ENCODE measurements at regions not wholly inside any gene's neighbourhood (a gene's known extent, or its start where the extent isn't known, plus 50 kb on each side); places are given as distances from the start of the nearest gene placed in this dataset.

GRCh38 chr16:17829811-17830210 is 359.1 kb upstream of the XYLT1 start:
- DNase-seq (ENCODE audit: low read depth in 3 of 3, low spot score in 2 of 3): no peak

DNA sequence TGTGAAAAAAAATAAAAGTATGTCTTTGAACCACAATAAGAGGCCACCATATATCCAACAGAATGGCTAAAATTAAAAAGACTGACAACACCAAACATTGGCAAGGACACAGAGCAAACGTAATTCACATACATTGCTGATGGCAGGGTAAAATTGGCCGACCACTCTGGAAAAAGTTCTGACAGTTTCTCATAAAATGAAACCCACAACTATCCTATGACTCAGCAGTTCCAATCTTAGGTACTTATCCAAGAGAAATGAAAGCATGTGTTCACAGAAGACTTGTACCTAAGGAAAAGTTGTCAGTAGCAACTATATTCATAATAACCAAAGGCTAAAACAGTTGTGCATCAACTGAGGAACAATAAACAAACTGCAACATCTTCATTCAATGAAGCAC is 357.3 kb upstream of the XYLT1 start:
- no peak for DNase-seq (ENCODE audit: low read depth in 3 of 3, low spot score in 2 of 3)

DNA sequence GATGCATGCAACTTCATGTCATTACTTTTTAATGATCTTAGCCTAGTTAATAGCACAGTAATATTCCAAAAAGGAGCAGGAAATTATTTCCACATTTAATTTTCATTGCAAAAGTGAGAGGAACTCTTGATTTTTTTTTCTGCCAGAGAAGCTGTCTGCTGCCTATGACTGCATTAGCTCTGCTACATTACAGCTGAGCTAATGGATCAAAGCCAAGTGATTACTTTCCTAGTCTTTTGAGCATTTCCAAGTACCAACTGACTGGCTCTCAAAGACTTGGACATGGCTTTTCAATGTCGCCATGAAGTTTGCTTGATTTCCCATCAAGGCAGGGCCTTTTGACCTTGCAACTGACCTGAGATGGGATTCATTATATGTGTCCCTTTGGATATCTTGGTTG is 356.6 kb upstream of the XYLT1 start:
- DNase-seq (ENCODE audit: low read depth in 3 of 3, low spot score in 2 of 3): no peak

DNA sequence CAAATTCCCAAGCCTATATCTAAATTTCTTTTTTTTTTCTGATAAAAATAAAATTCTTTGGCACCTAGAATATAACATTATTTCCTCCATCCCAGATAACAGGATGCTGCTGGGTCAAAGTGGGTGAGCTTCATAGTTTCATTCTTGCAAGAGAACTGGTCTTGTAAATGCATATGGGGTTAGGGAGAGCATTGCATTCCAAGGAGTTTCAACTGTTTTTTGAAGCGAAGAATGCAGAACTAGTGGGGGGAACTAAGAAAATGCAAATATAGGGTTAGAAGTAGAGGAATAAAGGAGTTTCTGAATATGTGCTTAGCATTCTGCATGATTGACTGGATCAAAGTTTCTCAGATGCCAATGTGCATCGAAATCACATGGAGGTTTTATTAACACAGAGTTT is 347.2 kb upstream of the XYLT1 start:
- DNase-seq (ENCODE audit: low read depth in 3 of 3, low spot score in 2 of 3): no peak

DNA sequence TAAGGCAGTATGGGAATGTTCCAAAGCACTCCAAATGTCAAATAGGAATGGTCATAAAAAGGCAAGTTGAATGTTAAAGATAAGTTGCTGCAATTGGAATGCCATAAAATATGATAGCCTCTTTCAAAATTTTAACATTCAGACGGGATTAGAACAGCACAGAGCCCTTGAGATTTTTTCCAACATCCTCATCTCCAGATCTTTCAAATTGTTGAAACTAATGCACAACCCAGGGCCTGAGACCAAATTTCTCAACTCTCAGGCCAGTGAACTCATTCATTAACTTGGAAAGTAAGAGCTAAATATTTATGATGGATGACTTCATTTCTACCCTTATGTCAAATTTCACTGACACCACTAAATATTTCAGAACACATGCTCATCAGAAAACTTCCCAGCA is 346.5 kb upstream of the XYLT1 start:
- no peak for DNase-seq (ENCODE audit: low read depth in 3 of 3, low spot score in 2 of 3)

- no peak for DNase-seq (ENCODE audit: low read depth in 3 of 3, low spot score in 2 of 3)
These were observed 342.0 kb upstream of the XYLT1 start for GRCh38 chr16:17812771-17813170.

GRCh38 chr16:17804857-17805256 is 334.1 kb upstream of the XYLT1 start:
- no peak for DNase-seq (ENCODE audit: low read depth in 3 of 3, low spot score in 2 of 3)

DNA sequence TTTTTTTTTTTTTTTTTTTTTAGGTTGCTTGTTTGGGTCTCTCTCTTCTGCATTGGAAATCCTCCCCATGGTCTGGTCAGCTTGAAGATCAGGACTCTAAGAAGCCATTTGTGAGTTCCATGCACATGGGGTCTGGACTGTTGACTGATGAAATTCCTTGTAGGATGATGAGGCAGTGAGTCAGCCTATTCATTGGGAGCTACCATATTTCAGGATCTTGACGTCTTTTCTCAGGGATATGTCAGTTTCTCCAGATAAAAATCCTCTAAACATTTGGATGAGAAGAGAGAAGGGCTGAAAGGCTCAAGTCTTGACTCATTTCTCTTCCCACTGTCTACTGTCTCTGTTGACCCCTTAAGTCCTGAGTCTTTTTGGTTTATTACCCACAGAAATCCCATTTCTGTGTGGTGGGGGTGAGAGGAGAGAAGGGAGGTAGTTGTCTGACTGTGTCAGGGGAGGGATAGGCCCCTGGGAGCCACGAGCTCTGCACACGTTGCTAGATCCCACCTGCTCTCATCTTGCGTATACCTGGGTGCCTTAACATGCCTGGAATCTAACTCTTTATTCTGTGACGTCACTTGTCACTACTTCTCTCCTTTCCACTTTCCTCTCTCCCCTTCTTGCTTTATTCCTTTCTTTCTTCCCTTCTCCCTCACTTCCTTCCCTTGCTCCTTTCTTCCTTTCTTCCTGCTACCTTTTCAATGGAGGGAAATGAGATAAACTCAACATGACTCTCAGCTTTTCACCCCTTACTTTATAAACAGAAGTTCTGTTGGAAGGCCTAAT is 333.1 kb upstream of the XYLT1 start:
- DNase-seq (ENCODE audit: low read depth in 3 of 3, low spot score in 2 of 3): no peak

GRCh38 chr16:17802571-17802970 is 331.8 kb upstream of the XYLT1 start:
- DNase-seq (ENCODE audit: low read depth in 3 of 3, low spot score in 2 of 3): no peak

DNA sequence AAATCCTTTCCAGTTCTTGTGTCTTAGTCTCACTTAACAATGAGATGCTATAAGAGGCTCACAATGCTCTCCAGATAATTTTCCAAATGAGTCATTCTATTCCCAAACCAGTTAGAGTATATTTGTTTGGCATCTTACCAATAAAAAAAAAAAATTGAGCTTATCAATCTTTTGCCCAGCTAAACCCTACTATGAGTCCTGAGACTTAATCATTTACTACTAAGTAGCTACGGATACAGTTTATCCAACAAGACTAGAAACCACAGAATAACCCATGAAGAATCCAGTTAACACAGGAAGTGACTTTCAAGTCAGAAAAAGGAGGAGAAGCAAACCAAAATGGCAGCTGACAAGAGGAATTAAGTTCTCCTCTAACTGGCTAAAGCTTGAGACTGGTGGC is 330.3 kb upstream of the XYLT1 start:
- no peak for DNase-seq (ENCODE audit: low read depth in 3 of 3, low spot score in 2 of 3)

DNA sequence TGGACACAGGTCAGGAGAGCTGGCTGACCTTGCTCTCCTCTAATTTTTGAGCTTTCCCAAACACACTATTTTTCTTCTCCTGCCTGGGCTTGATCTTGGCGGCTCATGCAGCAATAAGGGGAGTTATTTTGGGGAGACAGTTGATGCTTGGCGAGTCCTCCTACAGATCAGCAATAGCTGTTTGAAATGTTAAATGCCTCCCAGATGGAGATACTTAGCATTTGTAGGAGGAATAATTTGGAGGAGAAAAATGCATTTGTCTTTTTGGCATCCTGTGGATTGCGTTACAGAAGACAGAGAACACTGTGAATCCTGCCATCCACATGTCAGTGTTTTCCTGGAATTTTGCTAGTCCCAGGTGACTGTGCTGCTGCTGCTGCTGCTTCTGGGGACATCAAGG is 328.0 kb upstream of the XYLT1 start:
- no peak for DNase-seq (ENCODE audit: low read depth in 3 of 3, low spot score in 2 of 3)

DNA sequence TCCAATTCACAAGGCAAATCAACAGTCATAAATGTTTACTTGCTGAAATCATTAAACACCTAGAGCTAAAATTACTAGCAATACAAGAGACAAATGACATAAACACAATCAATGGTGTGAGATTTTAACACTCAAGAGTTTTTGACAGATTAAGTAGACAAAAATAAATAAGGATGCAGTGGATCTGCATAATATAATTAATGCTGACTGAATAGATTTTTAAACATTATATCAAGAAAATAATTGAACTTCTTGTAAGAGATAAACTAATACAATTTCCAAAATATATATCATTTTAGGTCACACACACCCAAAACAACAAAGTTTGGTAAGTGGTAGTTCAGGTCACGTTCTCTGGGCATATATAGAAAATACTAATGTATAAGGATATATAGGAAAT is 322.6 kb upstream of the XYLT1 start:
- no peak for DNase-seq (ENCODE audit: low read depth in 3 of 3, low spot score in 2 of 3)

DNA sequence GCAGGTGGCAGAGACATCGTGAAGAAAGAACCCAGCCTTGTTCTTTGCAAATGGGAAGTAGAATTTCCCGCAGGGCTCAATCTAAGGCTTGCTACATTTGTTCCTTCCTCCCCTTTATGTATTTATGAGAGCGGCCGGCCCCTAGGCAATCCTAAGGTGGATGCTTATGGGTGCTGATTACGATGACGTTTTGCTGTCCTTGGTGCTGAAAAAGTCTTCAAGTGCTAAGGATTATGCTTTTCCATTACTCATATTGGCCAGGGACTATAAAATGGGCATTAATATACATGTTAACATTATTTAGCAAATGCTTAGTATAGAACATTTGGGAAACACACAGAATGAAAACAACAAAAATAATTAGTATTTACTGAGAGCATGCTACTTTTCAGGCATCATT is 313.3 kb upstream of the XYLT1 start:
- DNase-seq (ENCODE audit: low read depth in 3 of 3, low spot score in 2 of 3): peak; percentile 20 to 49 (median 25)

DNA sequence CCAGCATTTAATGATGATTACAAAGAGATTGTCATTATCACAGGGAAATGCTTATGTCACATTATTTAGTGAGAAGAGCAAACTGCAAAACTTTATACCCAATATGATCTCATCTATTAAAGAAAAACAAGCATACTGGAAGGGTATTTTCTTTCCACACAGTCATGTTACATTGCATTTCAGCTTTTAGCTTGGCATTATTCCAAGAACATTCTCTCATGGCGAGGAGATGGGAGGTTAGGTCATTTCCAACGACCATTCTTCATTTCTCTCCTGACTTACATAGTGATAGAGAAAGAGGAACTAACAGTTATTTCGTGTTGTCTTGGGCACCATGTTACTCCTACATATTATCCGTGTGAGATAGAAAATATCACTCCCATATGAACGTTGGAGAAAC is 309.4 kb upstream of the XYLT1 start:
- DNase-seq (ENCODE audit: low read depth in 3 of 3, low spot score in 2 of 3): no peak

GRCh38 chr16:17777408-17777863 is 306.7 kb upstream of the XYLT1 start:
- DNase-seq (ENCODE audit: low read depth in 3 of 3, low spot score in 2 of 3): no peak

DNA sequence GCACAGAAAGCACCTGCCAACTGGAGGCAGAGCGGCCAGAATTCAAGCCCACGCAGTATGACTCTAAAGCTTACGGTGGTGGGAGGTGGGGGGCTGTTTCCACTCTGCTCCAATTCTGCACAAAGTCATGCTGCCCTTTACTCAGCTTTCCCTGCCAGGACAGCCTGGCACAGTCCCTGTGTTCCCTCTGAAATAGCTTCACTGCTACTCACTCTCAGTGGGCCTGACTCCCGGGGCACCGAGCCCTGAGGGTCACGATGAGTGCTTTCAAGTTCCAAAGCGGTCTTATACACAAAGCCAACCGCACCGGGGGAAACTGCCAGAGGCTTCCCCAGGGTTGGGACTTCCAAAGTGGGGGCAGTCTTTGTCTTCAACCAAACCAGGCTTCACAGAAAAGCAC is 306.1 kb upstream of the XYLT1 start:
- DNase-seq (ENCODE audit: low read depth in 3 of 3, low spot score in 2 of 3): no peak

DNA sequence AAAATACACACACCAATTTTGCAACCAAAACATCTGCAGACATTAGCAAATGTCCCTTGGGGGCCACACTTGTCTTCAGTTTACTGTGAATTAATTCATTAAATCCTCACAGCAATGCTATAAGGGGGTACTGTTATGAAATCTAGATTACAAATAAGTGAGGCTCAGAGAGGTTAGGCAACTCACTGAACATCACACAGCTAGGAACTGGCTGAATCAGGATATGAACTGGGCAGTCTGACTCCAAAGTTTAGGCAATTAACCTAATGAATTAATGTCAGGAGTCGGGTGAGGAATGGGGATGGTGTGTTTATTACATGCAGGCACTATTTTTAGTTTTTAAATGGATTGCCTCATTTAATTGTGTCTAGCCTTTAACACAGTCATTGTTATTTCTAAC is 305.7 kb upstream of the XYLT1 start:
- no peak for DNase-seq (ENCODE audit: low read depth in 3 of 3, low spot score in 2 of 3)

- no peak for DNase-seq (ENCODE audit: low read depth in 3 of 3, low spot score in 2 of 3)
These were observed 304.3 kb upstream of the XYLT1 start for GRCh38 chr16:17775061-17775460.

GRCh38 chr16:17773698-17774101 is 302.9 kb upstream of the XYLT1 start:
- no peak for DNase-seq (ENCODE audit: low read depth in 3 of 3, low spot score in 2 of 3)

- DNase-seq (ENCODE audit: low read depth in 3 of 3, low spot score in 2 of 3): no peak
These were observed 299.3 kb upstream of the XYLT1 start for GRCh38 chr16:17770104-17770503.

DNA sequence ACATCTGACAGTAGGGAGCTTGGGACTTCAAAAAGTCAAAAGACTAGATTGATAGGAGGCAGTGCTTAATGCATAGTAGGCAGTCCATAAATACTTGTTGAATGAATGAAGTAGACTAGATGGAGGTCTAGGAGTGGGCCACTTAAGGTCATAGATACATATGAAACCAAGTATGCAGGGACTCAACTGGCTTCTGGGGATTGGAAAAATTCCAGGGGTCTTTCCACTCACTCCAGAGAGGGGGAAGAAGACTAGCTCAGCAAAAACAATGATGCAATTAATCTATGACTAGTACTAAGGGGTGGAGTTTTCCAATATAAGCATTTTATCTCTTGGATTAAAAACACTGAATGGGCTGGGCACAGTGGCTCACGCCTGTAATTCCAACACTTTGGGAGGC is 298.3 kb upstream of the XYLT1 start:
- DNase-seq (ENCODE audit: low read depth in 3 of 3, low spot score in 2 of 3): no peak

GRCh38 chr16:17768257-17768656 is 297.5 kb upstream of the XYLT1 start:
- no peak for DNase-seq (ENCODE audit: low read depth in 3 of 3, low spot score in 2 of 3)

- DNase-seq (ENCODE audit: low read depth in 3 of 3, low spot score in 2 of 3): no peak
These were observed 295.3 kb upstream of the XYLT1 start for GRCh38 chr16:17766012-17766411.
